Sciatic nerve (tissue), 2 donors: ENCODE measurements at regions not wholly inside any gene's neighbourhood (a gene's known extent, or its start where the extent isn't known, plus 50 kb on each side); places are given as distances from the start of the nearest gene placed in this dataset.
"Not testable (repeated sequence)": the region's sequence is repeated elsewhere in the genome, so short reads cannot be mapped to it uniquely, and the experiment has no call there.

ENCODE experiments used
- ATAC-seq: fragments of 200-7000 bp; cut with Tn5 transposase; one replicate; pipeline ENCODE4 v1.9.1; 2020; ENCODE audit warnings: mild to moderate bottlenecking, moderate library complexity
- DNase-seq: peaks from one replicate; pipeline ENCODE4 v3.0.0-alpha.2; 2020; ENCODE audit warnings: low spot score
- intact Hi-C: fragments of 100-400 bp; cut with DNase I; formaldehyde crosslinking; loops from one replicate; pipeline ENCODE4 v1.14.2; 2022
- donor health status: DM: no; HTN: no; CAD: no.
- donor health status: DM: no; HTN: no; CAD: no.

GRCh38 chr4:135476272-135476671, 1274.7 kb upstream of the PABPC4L start:
- ATAC-seq (no peak), DNase-seq (no peak)
- intact Hi-C loops = no loop called here

- intact Hi-C loops = no loop called here
- DNase-seq (no peak), ATAC-seq (no peak)
Observed at GRCh38 chr4:135464311-135464710, 1262.7 kb upstream of the PABPC4L start.

GRCh38 chr4:135447598-135447997, 1246.0 kb upstream of the PABPC4L start:
- ATAC-seq, DNase-seq, intact Hi-C loops: not testable (repeated sequence)

- ATAC-seq (no peak), DNase-seq (no peak)
- intact Hi-C loops = no loop called here
Observed at GRCh38 chr4:135434936-135435335, 1233.3 kb upstream of the PABPC4L start.

- no peak for DNase-seq
- intact Hi-C loops = no loop called here
- no peak for ATAC-seq
Observed at GRCh38 chr4:135429528-135429927, 1227.9 kb upstream of the PABPC4L start.

- no peak for DNase-seq
- intact Hi-C loops = no loop called here
Observed at GRCh38 chr4:135418353-135418752, 1216.8 kb upstream of the PABPC4L start.

GRCh38 chr4:135412213-135412612, 1210.6 kb upstream of the PABPC4L start:
- intact Hi-C loops = no loop called here
- ATAC-seq = no peak
- no peak for DNase-seq

More at GRCh38 chr4:135418353-135418752, 1216.8 kb upstream of the PABPC4L start:
- no peak for ATAC-seq

- no peak for ATAC-seq
Observed at GRCh38 chr4:135411251-135411650, 1209.7 kb upstream of the PABPC4L start.

GRCh38 chr4:135409261-135409660, 1207.7 kb upstream of the PABPC4L start:
- ATAC-seq, DNase-seq: not testable (repeated sequence)
- intact Hi-C loops = loop anchor here (5.0 kb wide), 1 partner anchor 1593 kb away; no protein-coding TSS in a partner anchor

More at GRCh38 chr4:135411251-135411650, 1209.7 kb upstream of the PABPC4L start:
- intact Hi-C loops = no loop called here
- no peak for DNase-seq

GRCh38 chr4:135408109-135408508, 1206.5 kb upstream of the PABPC4L start:
- no peak for DNase-seq

GRCh38 chr4:135406597-135406996, 1205.0 kb upstream of the PABPC4L start:
- not testable (repeated sequence) for ATAC-seq, DNase-seq
- intact Hi-C loops = loop anchor here (5.0 kb wide), 1 partner anchor 1596 kb away; no protein-coding TSS in a partner anchor

More at GRCh38 chr4:135408109-135408508, 1206.5 kb upstream of the PABPC4L start:
- ATAC-seq = no peak
- intact Hi-C loops = loop anchor here (5.0 kb wide), 1 partner anchor 1594 kb away; no protein-coding TSS in a partner anchor

- ATAC-seq (no peak), DNase-seq (no peak)
- intact Hi-C loops = no loop called here
Observed at GRCh38 chr4:135385830-135386581, 1184.4 kb upstream of the PABPC4L start.

GRCh38 chr4:135383356-135384288, 1182.0 kb upstream of the PABPC4L start:
- DNase-seq (no peak), ATAC-seq (no peak)
- intact Hi-C loops = no loop called here

GRCh38 chr4:135382280-135382959, 1180.8 kb upstream of the PABPC4L start:
- intact Hi-C loops = no loop called here
- ATAC-seq (no peak), DNase-seq (no peak)

- no peak for DNase-seq
- no peak for ATAC-seq
- intact Hi-C loops = no loop called here
Observed at GRCh38 chr4:135372131-135372530, 1170.5 kb upstream of the PABPC4L start.

GRCh38 chr4:135371137-135371536, 1169.5 kb upstream of the PABPC4L start:
- no peak for ATAC-seq
- DNase-seq = no peak
- intact Hi-C loops = no loop called here

- no peak for ATAC-seq
- intact Hi-C loops = no loop called here
- no peak for DNase-seq
Observed at GRCh38 chr4:135368831-135369230, 1167.2 kb upstream of the PABPC4L start.

GRCh38 chr4:135365065-135365464, 1163.5 kb upstream of the PABPC4L start:
- ATAC-seq = no peak
- no peak for DNase-seq
- intact Hi-C loops = no loop called here

- DNase-seq = no peak
- intact Hi-C loops = no loop called here
Observed at GRCh38 chr4:135359128-135359527, 1157.5 kb upstream of the PABPC4L start.

More at GRCh38 chr4:135359128-135359527, 1157.5 kb upstream of the PABPC4L start:
- no peak for ATAC-seq
